ENCODE measurements at regions not wholly inside any gene's neighbourhood (a gene's known extent, or its start where the extent isn't known, plus 50 kb on each side); places are given as distances from the start of the nearest gene placed in this dataset.

- Histone ChIP-seq H3K36me3 (ENCODE audit: insufficient read depth, low read length) (no peaks in the 10 kb centered on the region), H3K9ac (ENCODE audit: low read length) (no peak overlapping the region), H3K27me3 (ENCODE audit: insufficient read depth, low read depth, low read length) (no peaks in the 10 kb centered on the region), H3F3A (ENCODE audit: insufficient read depth, low read length, poor library complexity, severe bottlenecking) (no peaks in the 10 kb centered on the region), H4K20me1 (ENCODE audit: insufficient read depth) (no peaks in the 10 kb centered on the region), H2AFZ (ENCODE audit: low read depth, low read length) (no peak overlapping the region), H3K9me3 (ENCODE audit: low read length) (no peaks in the 10 kb centered on the region), H3K9me2 (ENCODE audit: insufficient read depth, low read length) (no peaks in the 10 kb centered on the region), H3K27ac (ENCODE audit: low read length) (no peak overlapping the region), H3K79me2 (replicated peaks; ENCODE audit: insufficient read depth, low read length) (no peaks in the 10 kb centered on the region), H3K4me2 (ENCODE audit: low read length) (no peak overlapping the region), H3K4me3 (ENCODE audit: low read length) (no peak overlapping the region)
- TF ChIP-seq EZH2 (IDR thresholded peaks at IDR 0.05; ENCODE audit: borderline replicate concordance, insufficient read depth, low read length, poor library complexity, severe bottlenecking) (no peak), REST (IDR thresholded peaks at IDR 0.05; ENCODE audit: borderline replicate concordance) (no peak), POLR2AphosphoS5 (IDR thresholded peaks at IDR 0.05) (no peak), CTCF (IDR thresholded peaks at IDR 0.05; ENCODE audit: poor library complexity, severe bottlenecking) (no peak), TAF1 (IDR thresholded peaks at IDR 0.05; ENCODE audit: low read depth) (no peak), SMC3 (conservative IDR thresholded peaks at IDR 0.05; ENCODE audit: poor library complexity) (no peak), RAD21 (conservative IDR thresholded peaks at IDR 0.05) (no peak), MXI1 (conservative IDR thresholded peaks at IDR 0.05; ENCODE audit: poor library complexity, severe bottlenecking) (no peak), EP300 (conservative IDR thresholded peaks at IDR 0.05; ENCODE audit: poor library complexity, severe bottlenecking) (no peak)
Measured at GRCh38 chr7:35336444-35336843, 82.5 kb upstream of the TBX20 start.

- Histone ChIP-seq H3K36me3 (ENCODE audit: insufficient read depth, low read length) (no peaks in the 10 kb centered on the region), H3K79me2 (replicated peaks; ENCODE audit: insufficient read depth, low read length) (no peaks in the 10 kb centered on the region), H2AFZ (ENCODE audit: low read depth, low read length) (no peak overlapping the region), H3K4me2 (ENCODE audit: low read length) (no peak overlapping the region), H3F3A (ENCODE audit: insufficient read depth, low read length, poor library complexity, severe bottlenecking) (no peaks in the 10 kb centered on the region), H3K27me3 (ENCODE audit: insufficient read depth, low read depth, low read length) (no peaks in the 10 kb centered on the region), H3K9me3 (ENCODE audit: low read length) (no peaks in the 10 kb centered on the region), H3K4me3 (ENCODE audit: low read length) (no peak overlapping the region), H3K9me2 (ENCODE audit: insufficient read depth, low read length) (no peaks in the 10 kb centered on the region), H3K9ac (ENCODE audit: low read length) (no peak overlapping the region), H3K27ac (ENCODE audit: low read length) (no peak overlapping the region), H4K20me1 (ENCODE audit: insufficient read depth) (no peaks in the 10 kb centered on the region)
- TF ChIP-seq TAF1 (IDR thresholded peaks at IDR 0.05; ENCODE audit: low read depth) = no peak
- no peak for TF ChIP-seq REST (IDR thresholded peaks at IDR 0.05; ENCODE audit: borderline replicate concordance)
- no peak for TF ChIP-seq EP300 (conservative IDR thresholded peaks at IDR 0.05; ENCODE audit: poor library complexity, severe bottlenecking)
- TF ChIP-seq EZH2 (IDR thresholded peaks at IDR 0.05; ENCODE audit: borderline replicate concordance, insufficient read depth, low read length, poor library complexity, severe bottlenecking) = no peak
- no peak for TF ChIP-seq RAD21 (conservative IDR thresholded peaks at IDR 0.05)
- no peak for TF ChIP-seq POLR2AphosphoS5 (IDR thresholded peaks at IDR 0.05)
- TF ChIP-seq MXI1 (conservative IDR thresholded peaks at IDR 0.05; ENCODE audit: poor library complexity, severe bottlenecking) = no peak
- no peak for TF ChIP-seq SMC3 (conservative IDR thresholded peaks at IDR 0.05; ENCODE audit: poor library complexity)
- no peak for TF ChIP-seq CTCF (IDR thresholded peaks at IDR 0.05; ENCODE audit: poor library complexity, severe bottlenecking)
Measured at GRCh38 chr7:35334506-35334905, 80.6 kb upstream of the TBX20 start.
